ENCODE measurements at regions not wholly inside any gene's neighbourhood (a gene's known extent, or its start where the extent isn't known, plus 50 kb on each side); places are given as distances from the start of the nearest gene placed in this dataset.

GRCh38 chr4:38455092-38455862, 208.7 kb upstream of the KLF3 start:
- H3K27ac ChIP-seq (ENCODE audit: low read depth, low read length, poor library complexity, severe bottlenecking) = no peak overlapping the region
- no peak overlapping the region for H3K4me3 ChIP-seq (ENCODE audit: low read depth, low read length, poor library complexity, severe bottlenecking)
- no peaks in the 10 kb centered on the region for H3K9me3 ChIP-seq (ENCODE audit: low read length)
- no peaks in the 10 kb centered on the region for H3K36me3 ChIP-seq (ENCODE audit: insufficient read depth, low read length)
- H3K9ac ChIP-seq (ENCODE audit: low read length) = no peak overlapping the region
- no peak for TF ChIP-seq EZH2 (IDR thresholded peaks at IDR 0.05; ENCODE audit: borderline replicate concordance, low read length)
- no peak for TF ChIP-seq CTCF (IDR thresholded peaks at IDR 0.05; ENCODE audit: low read length)
- H2AFZ ChIP-seq (ENCODE audit: low read length) = no peak overlapping the region
- no peak overlapping the region for H3K4me2 ChIP-seq (ENCODE audit: low read length)
- H3K4me1 ChIP-seq (ENCODE audit: insufficient read depth, low read length, severe bottlenecking) = no peaks in the 10 kb centered on the region
- H3K27me3 ChIP-seq (ENCODE audit: insufficient read depth, low read length) = no peaks in the 10 kb centered on the region
- H3K79me2 ChIP-seq (ENCODE audit: insufficient read depth, low read length) = no peaks in the 10 kb centered on the region
- H3K9me2 ChIP-seq (ENCODE audit: low read depth, low read length) = no peaks in the 10 kb centered on the region
- H3F3A ChIP-seq (ENCODE audit: insufficient read depth, low read length) = no peaks in the 10 kb centered on the region
- H4K20me1 ChIP-seq (ENCODE audit: insufficient read depth, low read length) = no peaks in the 10 kb centered on the region

GRCh38 chr4:38456096-38456495, 207.9 kb upstream of the KLF3 start:
- no peak overlapping the region for H3K4me2 ChIP-seq (ENCODE audit: low read length)
- no peaks in the 10 kb centered on the region for H4K20me1 ChIP-seq (ENCODE audit: insufficient read depth, low read length)
- H3K9ac ChIP-seq (ENCODE audit: low read length) = no peak overlapping the region
- TF ChIP-seq EZH2 (IDR thresholded peaks at IDR 0.05; ENCODE audit: borderline replicate concordance, low read length) (no peak), CTCF (IDR thresholded peaks at IDR 0.05; ENCODE audit: low read length) (no peak)
- H3K9me2 ChIP-seq (ENCODE audit: low read depth, low read length) = no peaks in the 10 kb centered on the region
- no peaks in the 10 kb centered on the region for H3K36me3 ChIP-seq (ENCODE audit: insufficient read depth, low read length)
- no peaks in the 10 kb centered on the region for H3K4me1 ChIP-seq (ENCODE audit: insufficient read depth, low read length, severe bottlenecking)
- no peaks in the 10 kb centered on the region for H3K27me3 ChIP-seq (ENCODE audit: insufficient read depth, low read length)
- H3K79me2 ChIP-seq (ENCODE audit: insufficient read depth, low read length) = no peaks in the 10 kb centered on the region
- H3K4me3 ChIP-seq (ENCODE audit: low read depth, low read length, poor library complexity, severe bottlenecking) = no peak overlapping the region
- H2AFZ ChIP-seq (ENCODE audit: low read length) = no peak overlapping the region
- H3K9me3 ChIP-seq (ENCODE audit: low read length) = no peaks in the 10 kb centered on the region
- no peak overlapping the region for H3K27ac ChIP-seq (ENCODE audit: low read depth, low read length, poor library complexity, severe bottlenecking)
- H3F3A ChIP-seq (ENCODE audit: insufficient read depth, low read length) = no peaks in the 10 kb centered on the region

- H4K20me1 ChIP-seq (ENCODE audit: insufficient read depth, low read length) = no peaks in the 10 kb centered on the region
- no peak overlapping the region for H3K27ac ChIP-seq (ENCODE audit: low read depth, low read length, poor library complexity, severe bottlenecking)
- H2AFZ ChIP-seq (ENCODE audit: low read length) = no peak overlapping the region
- no peak overlapping the region for H3K4me2 ChIP-seq (ENCODE audit: low read length)
- no peaks in the 10 kb centered on the region for H3F3A ChIP-seq (ENCODE audit: insufficient read depth, low read length)
- no peaks in the 10 kb centered on the region for H3K9me2 ChIP-seq (ENCODE audit: low read depth, low read length)
- H3K4me1 ChIP-seq (ENCODE audit: insufficient read depth, low read length, severe bottlenecking) = no peaks in the 10 kb centered on the region
- no peaks in the 10 kb centered on the region for H3K27me3 ChIP-seq (ENCODE audit: insufficient read depth, low read length)
- no peak overlapping the region for H3K4me3 ChIP-seq (ENCODE audit: low read depth, low read length, poor library complexity, severe bottlenecking)
- H3K79me2 ChIP-seq (ENCODE audit: insufficient read depth, low read length) = no peaks in the 10 kb centered on the region
- H3K9ac ChIP-seq (ENCODE audit: low read length) = no peak overlapping the region
- H3K36me3 ChIP-seq (ENCODE audit: insufficient read depth, low read length) = no peaks in the 10 kb centered on the region
- no peaks in the 10 kb centered on the region for H3K9me3 ChIP-seq (ENCODE audit: low read length)
- TF ChIP-seq CTCF (IDR thresholded peaks at IDR 0.05; ENCODE audit: low read length) = no peak
- no peak for TF ChIP-seq EZH2 (IDR thresholded peaks at IDR 0.05; ENCODE audit: borderline replicate concordance, low read length)
Observed at GRCh38 chr4:38461342-38461741, 202.7 kb upstream of the KLF3 start.

Data from OCI-LY1 (cell line).